ENCODE measurements at regions not wholly inside any gene's neighbourhood (a gene's known extent, or its start where the extent isn't known, plus 50 kb on each side); places are given as distances from the start of the nearest gene placed in this dataset.

- TF ChIP-seq CTCF (conservative IDR thresholded peaks at IDR 0.05; ENCODE audit: low read length) = no peak
- TF ChIP-seq EZH2phosphoT487 (IDR thresholded peaks at IDR 0.05; ENCODE audit: borderline replicate concordance, low read depth, low read length) = no peak
These were observed 158.3 kb upstream of the ZMIZ1 start for GRCh38 chr10:78910476-78910875.

All from OCI-LY7 (cell line).